SH-SY5Y (cell line): ENCODE measurements at regions not wholly inside any gene's neighbourhood (a gene's known extent, or its start where the extent isn't known, plus 50 kb on each side); places are given as distances from the start of the nearest gene placed in this dataset.

ENCODE experiments used
- GATA2 ChIP-seq: IDR thresholded peaks from 2 replicates; pipeline ENCODE4 v1.6.1; 2011; ENCODE audit warnings: mild to moderate bottlenecking, low read depth, low read length
- GATA3 ChIP-seq: IDR thresholded peaks from 2 replicates; pipeline ENCODE4 v1.6.1; 2011; ENCODE audit warnings: low read depth, mild to moderate bottlenecking, low read length, moderate library complexity

GRCh38 chr12:18888047-18888446 lies 150.1 kb downstream of the CAPZA3 start:
- TF ChIP-seq GATA3, result no peak
- TF ChIP-seq GATA2, result no peak
